ENCODE measurements at regions not wholly inside any gene's neighbourhood (a gene's known extent, or its start where the extent isn't known, plus 50 kb on each side); places are given as distances from the start of the nearest gene placed in this dataset.
"Not testable (repeated sequence)": the region's sequence is repeated elsewhere in the genome, so short reads cannot be mapped to it uniquely, and the experiment has no call there.

GRCh38 chr6:62889240-62889639, 322.0 kb upstream of the FKBP1C start:
- DNase-seq = no peak

- peak; percentile 36 for DNase-seq
These were observed 320.1 kb upstream of the FKBP1C start for GRCh38 chr6:62891065-62891647.

GRCh38 chr6:62894114-62894513, 317.2 kb upstream of the FKBP1C start:
- no peak for DNase-seq

- no peak for DNase-seq
These were observed 308.0 kb upstream of the FKBP1C start for GRCh38 chr6:62903266-62903665.

GRCh38 chr6:62904687-62905086, 306.6 kb upstream of the FKBP1C start:
- DNase-seq = no peak

GRCh38 chr6:62914530-62914929, 296.7 kb upstream of the FKBP1C start:
- no peak for DNase-seq

GRCh38 chr6:62923728-62924127, 287.5 kb upstream of the FKBP1C start:
- DNase-seq = no peak

GRCh38 chr6:62940848-62941247, 270.4 kb upstream of the FKBP1C start:
- DNase-seq = no peak

GRCh38 chr6:62942000-62942399, 269.3 kb upstream of the FKBP1C start:
- no peak for DNase-seq

GRCh38 chr6:62968834-62969233, 242.4 kb upstream of the FKBP1C start:
- DNase-seq = no peak

- DNase-seq = no peak
These were observed 239.2 kb upstream of the FKBP1C start for GRCh38 chr6:62971976-62972658.

GRCh38 chr6:62974452-62974851, 236.8 kb upstream of the FKBP1C start:
- no peak for DNase-seq

- no peak for DNase-seq
These were observed 234.7 kb upstream of the FKBP1C start for GRCh38 chr6:62976566-62976965.

- no peak for DNase-seq
These were observed 232.3 kb upstream of the FKBP1C start for GRCh38 chr6:62978920-62979319.

GRCh38 chr6:62980093-62980492, 231.2 kb upstream of the FKBP1C start:
- no peak for DNase-seq

GRCh38 chr6:62980724-62981123, 230.5 kb upstream of the FKBP1C start:
- DNase-seq = no peak

- DNase-seq = no peak
These were observed 228.3 kb upstream of the FKBP1C start for GRCh38 chr6:62982951-62983350.

GRCh38 chr6:62991696-62992095, 219.6 kb upstream of the FKBP1C start:
- DNase-seq = not testable (repeated sequence)

- DNase-seq = no peak
These were observed 217.3 kb upstream of the FKBP1C start for GRCh38 chr6:62993951-62994350.

- no peak for DNase-seq
These were observed 213.2 kb upstream of the FKBP1C start for GRCh38 chr6:62998022-62998421.

GRCh38 chr6:62999242-62999641, 212.0 kb upstream of the FKBP1C start:
- DNase-seq = not testable (repeated sequence)

GRCh38 chr6:62999796-63000195, 211.5 kb upstream of the FKBP1C start:
- no peak for DNase-seq

GRCh38 chr6:63006018-63006417, 205.3 kb upstream of the FKBP1C start:
- not testable (repeated sequence) for DNase-seq

- not testable (repeated sequence) for DNase-seq
These were observed 200.3 kb upstream of the FKBP1C start for GRCh38 chr6:63010962-63011361.

GRCh38 chr6:63014290-63014689, 197.0 kb upstream of the FKBP1C start:
- no peak for DNase-seq

Measured in hematopoietic multipotent progenitor cell treated with erythropoietin and hydrocortisone succinate and interleukin-3 and kit ligand, for 6 days (in vitro differentiated cells).